Stimulated activated CD4-positive, alpha-beta T cell treated with anti-CD3 and anti-CD28 coated beads, Interleukin-4, amount 100 ng/mL, for 48 hours (primary cell): ENCODE measurements at regions not wholly inside any gene's neighbourhood (a gene's known extent, or its start where the extent isn't known, plus 50 kb on each side); places are given as distances from the start of the nearest gene placed in this dataset.
"Not testable (repeated sequence)": the region's sequence is repeated elsewhere in the genome, so short reads cannot be mapped to it uniquely, and the experiment has no call there.

Source experiments
- DNase-seq, 2 donors: peaks; one replicate each; pipeline ENCODE4 v3.0.0-alpha.2; 2020; ENCODE audit warnings: low read depth in 2 of 2

- no peak for DNase-seq
These were observed 90.2 kb downstream of the ZNF467 start for GRCh38 chr7:149683181-149683580.

GRCh38 chr7:149682038-149682437 is 91.3 kb downstream of the ZNF467 start:
- DNase-seq: no peak

GRCh38 chr7:149681274-149681673 is 92.1 kb downstream of the ZNF467 start:
- DNase-seq: no peak

DNA sequence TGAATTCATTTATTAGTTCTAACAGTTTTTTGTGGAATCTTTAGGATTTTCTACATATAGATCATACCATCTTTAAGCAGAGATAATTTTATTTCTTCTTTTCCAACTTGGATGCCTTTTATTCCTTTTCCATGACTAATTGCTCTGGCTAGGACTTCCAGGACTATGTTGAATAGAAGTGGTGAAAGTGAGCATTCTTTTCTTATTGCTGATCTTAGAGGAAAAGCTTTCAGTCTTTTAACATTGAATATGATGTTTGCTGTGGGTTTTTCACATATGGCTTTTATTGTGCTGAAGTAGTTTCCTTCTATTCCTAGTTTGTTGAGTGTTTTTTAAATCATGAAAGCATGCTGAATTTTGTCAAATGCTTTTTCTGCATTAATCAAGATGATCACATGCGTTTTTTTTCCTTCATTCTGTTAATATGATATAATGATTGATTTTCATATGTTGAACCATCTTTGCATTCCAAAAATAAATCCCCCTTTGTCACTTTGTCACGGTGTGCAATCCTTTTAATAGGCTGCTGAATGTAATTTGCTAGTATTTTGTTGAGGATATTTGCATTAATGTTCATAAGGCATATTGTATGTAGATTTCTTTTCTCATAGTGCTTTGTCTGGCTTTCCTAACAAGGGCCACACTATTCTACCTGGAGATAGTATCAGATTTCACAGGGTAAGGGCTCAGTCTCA is 92.9 kb downstream of the ZNF467 start:
- no peak for DNase-seq

GRCh38 chr7:149674728-149675385 is 98.5 kb downstream of the ZNF467 start:
- not testable (repeated sequence) for DNase-seq

GRCh38 chr7:149673006-149673405 is 100.4 kb downstream of the ZNF467 start:
- no peak for DNase-seq

- no peak for DNase-seq
These were observed 103.1 kb downstream of the ZNF467 start for GRCh38 chr7:149670288-149670687.

DNA sequence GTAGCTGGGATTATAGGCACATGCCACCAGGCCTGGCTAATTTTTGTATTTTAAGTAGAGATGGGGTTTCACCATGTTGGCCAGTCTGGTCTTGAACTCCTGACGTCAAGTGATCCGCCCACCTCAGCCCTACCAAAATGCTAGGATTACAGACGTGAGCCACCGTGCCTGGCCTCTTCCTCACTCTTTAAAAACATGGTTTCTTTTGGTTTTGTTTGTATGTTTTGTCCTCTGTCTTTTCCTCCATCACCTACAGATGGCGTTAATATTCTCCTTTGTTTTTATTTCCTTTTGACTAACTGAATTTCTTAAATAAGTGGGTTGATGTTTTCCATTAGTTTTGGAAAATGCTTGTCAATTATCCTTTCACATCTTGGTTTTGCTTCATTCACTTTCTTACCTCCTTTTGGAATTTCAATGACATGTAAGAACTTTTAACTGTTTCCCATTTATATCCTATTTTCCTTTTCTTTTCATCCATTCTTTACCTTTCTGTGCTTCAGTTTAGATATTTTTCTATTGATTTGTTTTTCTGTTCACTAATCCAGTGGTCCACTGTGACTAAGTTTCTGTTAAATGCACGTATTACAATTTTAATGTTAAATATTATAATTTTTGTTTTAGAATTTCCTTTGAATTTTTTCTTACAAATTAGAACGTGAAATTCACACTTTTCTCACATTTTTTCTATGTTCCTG is 104.1 kb downstream of the ZNF467 start:
- DNase-seq: no peak

DNA sequence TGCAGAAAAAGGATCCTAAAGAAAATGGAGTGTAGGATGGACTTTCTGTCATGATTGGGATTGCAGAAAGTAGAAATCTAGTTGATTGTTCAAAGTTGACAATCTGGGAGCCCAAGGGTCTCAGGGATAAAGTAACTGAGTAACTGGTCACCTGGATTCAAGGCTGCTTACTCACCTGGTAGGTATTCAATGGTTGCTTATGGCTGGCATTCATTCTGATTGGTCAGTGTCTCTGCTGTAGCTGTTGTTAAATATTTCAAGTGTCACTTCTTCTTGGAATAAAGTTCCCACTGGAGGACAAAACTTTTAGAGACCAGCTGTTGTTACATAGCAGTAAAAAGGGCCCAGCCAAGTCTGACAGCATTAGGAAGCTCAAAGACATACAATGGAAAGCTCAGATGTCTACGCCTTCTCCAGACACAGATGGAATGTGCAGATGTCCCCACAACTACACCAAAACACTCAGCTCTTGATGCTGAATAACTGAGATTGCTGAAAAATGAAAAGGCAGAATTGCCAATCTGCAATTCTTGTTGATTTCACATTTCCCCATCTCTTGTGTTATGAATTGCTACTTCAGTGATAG is 106.9 kb downstream of the ZNF467 start:
- no peak for DNase-seq

GRCh38 chr7:149665618-149666017 is 107.8 kb downstream of the ZNF467 start:
- not testable (repeated sequence) for DNase-seq

DNA sequence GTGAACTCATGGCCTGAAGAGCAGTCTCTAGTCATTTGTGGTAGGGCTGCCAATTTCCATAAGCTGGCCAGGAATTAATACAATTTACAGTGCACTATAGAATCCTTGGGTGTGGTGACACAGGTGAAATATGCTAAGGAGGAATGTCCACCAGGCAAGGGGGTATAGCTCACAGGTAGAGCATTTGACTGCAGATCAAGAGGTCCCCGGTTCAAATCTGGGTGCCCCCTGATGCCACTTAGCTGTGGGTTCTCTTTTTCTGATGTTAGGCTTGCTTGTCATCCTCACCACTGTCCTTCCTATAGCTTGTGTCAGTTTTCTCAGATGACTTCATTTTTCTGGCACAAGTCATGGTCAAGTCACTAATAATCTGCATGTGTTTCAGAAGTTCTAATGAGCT is 108.7 kb downstream of the ZNF467 start:
- DNase-seq: no peak

GRCh38 chr7:149664176-149664575 is 109.2 kb downstream of the ZNF467 start:
- DNase-seq: no peak

DNA sequence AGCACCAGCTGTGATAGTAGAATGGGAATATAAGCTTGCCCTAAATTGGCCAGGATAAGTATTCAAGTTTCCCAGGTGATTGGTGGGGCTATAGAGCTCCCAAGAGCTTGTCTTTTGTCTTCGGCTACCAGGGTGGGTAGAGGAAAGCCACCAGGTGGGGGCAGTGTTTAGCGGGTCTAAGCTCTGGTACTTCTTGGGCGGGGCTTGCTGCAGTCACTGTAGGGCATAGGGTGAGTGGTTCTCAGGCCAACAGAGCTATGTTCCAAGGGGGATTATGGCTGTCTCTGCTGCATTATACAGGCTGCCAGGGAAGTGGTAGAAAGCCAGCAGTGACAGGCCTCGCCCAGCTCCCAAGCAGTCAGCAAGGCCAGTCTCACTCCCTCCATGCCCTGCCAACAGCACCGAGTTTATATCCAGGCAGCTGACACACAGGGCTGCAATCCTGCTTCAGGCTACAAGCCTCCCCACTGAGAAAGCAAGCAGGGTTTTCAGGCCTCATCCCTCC is 110.7 kb downstream of the ZNF467 start:
- peak; percentile 68 to 73 for DNase-seq

GRCh38 chr7:149655784-149656183 is 117.6 kb downstream of the ZNF467 start:
- no peak for DNase-seq

DNA sequence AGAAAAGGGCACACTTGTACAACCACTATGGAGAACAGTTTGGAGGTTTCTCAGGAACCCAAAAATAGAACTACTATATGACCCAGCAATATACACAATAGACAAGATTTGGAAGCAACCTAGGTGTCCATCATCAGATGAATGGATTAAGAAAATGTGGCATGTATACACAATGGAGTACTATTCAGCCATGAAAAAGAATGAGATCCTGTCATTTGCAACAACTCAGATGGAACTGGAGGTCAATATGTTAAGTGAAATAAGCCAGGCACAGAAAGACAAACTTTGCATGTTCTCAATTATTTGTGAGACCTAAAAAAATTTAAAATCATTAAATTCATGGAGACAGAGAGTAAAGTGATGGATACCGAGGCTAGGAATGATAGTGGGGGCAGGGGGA is 118.8 kb downstream of the ZNF467 start:
- DNase-seq: no peak

- DNase-seq: not testable (repeated sequence)
These were observed 123.2 kb downstream of the ZNF467 start for GRCh38 chr7:149650190-149650589.

GRCh38 chr7:149644754-149645153 is 128.6 kb downstream of the ZNF467 start:
- DNase-seq: no peak

DNA sequence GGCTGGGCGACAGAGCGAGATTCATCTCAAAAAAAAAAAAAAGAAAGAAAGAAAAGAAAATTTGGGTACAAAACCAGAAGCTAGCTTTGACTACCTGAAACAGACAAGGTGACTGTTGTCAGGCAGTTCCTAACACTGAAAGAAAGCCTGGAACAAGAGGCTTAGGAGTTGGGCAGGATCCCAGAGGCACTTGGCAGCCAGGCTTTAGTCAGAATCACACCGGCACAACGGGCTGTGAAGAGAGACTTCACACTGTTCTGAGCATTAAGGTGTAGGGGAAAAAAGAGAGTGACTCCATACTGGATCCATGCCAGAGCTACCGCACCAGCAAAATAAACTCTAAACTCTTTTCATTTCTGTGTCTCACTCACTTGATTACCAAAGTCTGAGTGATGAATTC is 130.8 kb downstream of the ZNF467 start:
- no peak for DNase-seq

DNA sequence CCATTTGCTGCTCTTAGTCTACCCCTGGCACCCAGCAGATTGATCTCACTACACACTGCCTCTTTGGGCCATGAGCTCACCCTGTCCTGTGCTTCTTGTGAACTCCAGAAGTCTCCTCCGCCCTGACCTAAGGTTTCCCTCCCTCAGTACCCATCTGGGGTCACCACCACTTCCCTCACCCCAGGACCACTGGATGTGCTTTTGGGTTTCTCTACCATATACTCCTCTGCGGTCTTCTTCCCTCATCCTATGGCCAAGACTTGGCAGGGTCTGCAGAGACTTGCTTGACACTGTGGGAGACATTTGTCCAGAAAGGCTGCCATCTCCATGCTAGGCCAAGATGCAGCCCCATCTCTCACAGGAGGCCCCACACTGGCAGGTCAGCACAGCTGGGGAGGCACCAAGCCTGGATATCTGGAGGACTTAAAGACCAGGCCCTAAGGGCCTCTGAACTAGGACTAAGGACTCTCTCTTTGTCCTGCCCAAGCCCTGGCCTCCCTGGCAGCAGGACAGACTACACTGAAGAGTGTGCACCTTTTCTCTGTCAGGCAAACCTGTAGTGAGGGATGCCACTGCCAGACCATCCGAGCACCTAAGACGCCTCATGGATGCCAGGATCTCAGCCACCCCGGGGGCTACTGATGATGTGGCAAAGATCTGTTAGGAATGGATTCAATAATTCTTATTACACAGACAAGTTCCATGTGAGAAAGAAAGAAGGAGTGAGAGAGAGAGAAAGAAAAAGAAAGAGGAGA is 134.6 kb downstream of the ZNF467 start:
- no peak for DNase-seq

- DNase-seq: no peak
These were observed 135.3 kb downstream of the ZNF467 start for GRCh38 chr7:149637911-149638565.
